ENCODE measurements at regions not wholly inside any gene's neighbourhood (a gene's known extent, or its start where the extent isn't known, plus 50 kb on each side); places are given as distances from the start of the nearest gene placed in this dataset.
"Not testable (repeated sequence)": the region's sequence is repeated elsewhere in the genome, so short reads cannot be mapped to it uniquely, and the experiment has no call there.

DNA sequence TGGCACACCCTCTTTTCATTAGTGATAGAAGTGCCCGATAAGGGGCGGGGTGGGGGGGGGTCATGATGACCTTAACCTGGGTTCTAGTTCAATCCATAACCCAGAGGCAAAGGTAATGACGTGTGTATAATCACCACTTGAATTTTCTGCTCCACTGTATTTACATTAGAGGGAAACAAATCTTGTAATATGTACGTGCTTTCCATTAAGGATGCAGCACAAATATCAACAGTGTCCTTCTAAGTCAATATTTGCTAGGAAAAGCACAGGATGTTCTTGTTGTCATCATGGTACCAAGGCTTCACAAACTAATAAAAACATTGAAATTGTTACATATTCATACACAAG, 121.2 kb upstream of the SLC38A2 start:
- no peak for DNase-seq (ENCODE audit: low spot score)

DNA sequence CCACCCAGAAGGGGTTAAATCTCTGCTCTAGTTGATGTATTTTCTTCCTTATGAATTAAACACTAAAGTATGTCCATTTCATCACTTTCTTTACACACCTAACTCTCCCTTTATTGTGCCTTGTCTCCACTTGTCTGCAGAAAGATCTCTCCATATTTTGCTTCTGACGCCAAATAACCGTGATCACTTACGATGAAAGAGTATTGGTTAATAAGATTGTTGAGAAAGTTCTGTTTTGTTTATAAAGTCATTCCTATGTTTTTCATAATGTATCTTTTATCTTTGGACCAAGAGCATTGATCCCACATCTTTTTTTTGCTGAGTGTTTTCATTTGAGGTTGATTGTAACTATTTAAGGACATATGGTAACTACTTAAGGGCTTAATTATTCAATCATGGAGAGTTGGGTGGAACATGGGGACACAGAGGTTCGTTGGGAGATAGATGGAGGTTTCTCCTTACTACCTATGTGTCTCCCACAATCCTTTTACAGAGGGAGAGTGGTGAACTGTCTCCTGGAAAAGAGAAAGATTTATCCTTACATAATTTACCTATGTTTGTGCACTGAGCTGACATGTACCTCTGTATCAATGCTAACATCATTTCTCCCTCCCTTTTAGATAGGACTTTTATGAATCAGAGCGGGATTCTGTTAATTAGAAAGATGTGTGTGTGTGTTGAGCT, 120.7 kb upstream of the SLC38A2 start:
- no peak for DNase-seq (ENCODE audit: low spot score)

DNA sequence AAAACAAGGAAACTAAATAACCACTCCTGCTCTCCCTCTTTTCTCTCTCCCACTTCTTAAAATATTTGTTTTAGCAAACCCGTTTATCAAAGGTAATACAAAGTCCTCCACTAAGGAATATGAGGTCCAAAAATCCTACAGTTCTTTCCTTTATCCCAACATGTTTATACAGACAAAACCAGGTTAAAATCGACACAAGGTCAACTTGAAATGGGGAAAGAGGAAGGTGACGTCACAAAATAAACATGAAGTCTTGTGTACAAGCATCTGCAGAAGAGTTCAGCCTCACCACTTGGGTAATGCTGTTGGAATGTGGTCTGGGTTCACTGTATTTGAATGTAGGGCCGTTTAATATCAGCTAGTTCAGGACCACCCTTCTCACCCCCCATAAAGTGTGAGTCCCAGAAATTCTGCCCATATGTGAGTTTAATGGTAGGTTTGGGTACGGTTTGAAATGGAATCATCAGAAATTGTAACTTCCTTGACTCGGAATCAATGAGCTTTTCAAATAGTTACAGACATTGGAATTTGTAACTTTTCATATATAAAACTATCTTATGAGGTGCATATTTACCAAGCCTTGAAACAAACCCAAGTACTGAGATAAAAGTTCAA, 120.0 kb upstream of the SLC38A2 start:
- DNase-seq (ENCODE audit: low spot score): no peak

DNA sequence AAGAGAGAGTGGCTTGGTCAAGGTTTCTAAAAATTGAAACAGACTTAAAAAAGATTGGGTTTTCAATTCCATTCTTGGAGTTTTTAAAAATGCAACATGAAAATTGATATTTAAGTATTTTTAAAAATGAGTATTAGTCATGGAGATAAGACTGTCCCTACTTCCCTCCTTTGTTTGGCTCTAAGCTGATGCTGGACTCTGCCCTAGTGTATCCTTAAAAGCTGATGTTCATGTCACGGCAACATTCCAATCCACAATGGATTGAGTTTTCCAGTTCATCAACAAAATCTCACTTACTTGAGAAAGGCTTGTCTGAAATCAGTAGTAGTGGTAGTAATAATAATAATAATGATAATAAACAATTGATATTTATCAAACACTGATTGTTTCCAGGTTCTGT, 119.0 kb upstream of the SLC38A2 start:
- no peak for DNase-seq (ENCODE audit: low spot score)

DNA sequence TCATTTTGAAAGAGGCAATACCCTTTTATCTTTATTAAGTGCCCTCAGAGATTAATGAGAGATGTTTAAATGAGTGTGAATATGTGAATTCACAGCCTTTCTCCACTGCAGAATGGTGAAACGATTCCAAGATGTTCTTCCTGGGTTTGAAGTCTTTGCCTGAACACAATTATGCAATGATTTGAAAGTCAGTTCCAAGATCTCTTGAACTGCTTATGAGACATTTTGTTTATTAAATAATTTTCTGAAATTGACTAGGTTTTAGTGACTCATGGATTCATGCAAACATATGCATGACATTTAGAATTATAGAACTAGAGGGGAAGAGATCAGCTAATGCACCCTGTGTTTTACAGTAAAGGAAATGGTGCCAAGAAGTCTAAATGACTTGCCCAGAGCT, 118.1 kb upstream of the SLC38A2 start:
- no peak for DNase-seq (ENCODE audit: low spot score)

DNA sequence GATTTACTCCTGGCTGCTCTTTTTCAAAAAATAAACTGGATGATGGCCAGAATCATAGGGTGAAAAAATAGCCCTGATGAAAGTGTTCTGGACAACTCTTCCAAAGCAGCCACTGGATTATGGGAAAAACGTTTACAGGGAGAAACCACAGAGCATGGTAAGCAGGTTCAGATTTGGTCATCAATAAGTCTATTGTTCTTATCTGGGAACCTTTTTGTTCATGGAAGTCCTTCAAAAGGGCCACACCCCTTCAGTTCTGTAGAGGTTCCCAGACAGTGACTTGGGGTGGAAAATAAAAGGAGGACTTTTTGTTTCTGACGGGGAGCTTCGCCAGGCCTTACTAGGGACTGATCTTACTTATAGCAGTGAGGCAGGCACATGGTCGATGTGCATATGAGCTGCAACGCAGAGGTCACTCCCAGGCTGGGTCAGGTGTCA, 117.4 kb upstream of the SLC38A2 start:
- DNase-seq (ENCODE audit: low spot score): no peak

DNA sequence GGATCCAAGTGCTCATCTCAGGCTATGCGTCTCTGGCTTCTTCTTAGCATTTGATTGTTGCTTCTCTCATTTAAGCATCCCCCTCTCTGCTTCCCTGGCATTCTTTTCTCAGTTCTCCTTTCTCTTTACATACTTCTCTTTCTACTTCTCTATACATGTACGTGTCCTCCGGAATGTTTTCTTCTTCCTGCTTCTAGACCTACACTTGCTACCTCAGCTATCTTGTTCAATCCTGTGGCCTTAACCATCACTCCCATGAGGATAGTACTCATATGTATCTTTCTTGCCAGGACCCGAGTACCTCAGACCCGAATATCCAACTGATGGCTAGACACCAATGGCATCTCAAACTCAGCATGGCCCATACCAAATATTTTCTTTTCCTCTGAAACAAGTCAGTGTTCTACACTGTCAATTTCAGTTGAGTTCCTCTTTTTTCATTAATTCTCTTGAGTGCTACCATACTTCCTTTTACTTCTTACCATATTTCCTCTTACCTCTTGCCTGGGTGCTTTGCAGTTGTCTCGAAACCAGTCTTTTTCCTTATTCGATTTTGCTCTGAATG, 115.1 kb upstream of the SLC38A2 start:
- DNase-seq (ENCODE audit: low spot score): no peak

DNA sequence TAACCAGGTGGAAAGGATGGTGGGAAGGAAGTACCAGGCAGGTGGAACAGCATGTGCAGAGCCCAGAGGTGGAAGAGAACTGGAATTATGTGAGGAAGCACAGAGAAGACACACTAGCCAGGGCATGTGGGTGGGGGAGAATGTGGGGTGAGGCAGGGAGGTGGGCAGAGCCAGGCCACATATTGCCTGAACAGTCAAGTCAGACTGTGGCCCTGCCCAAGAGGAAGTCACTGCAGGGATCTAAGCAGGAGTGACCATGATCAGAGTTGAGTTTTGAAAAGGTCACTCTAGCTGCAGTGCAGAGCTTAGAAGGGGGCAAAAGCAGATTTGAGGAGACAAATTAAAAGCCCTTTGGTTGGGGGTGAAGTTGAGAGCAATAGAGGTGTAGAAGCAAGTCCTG, 114.0 kb upstream of the SLC38A2 start:
- no peak for DNase-seq (ENCODE audit: low spot score)

DNA sequence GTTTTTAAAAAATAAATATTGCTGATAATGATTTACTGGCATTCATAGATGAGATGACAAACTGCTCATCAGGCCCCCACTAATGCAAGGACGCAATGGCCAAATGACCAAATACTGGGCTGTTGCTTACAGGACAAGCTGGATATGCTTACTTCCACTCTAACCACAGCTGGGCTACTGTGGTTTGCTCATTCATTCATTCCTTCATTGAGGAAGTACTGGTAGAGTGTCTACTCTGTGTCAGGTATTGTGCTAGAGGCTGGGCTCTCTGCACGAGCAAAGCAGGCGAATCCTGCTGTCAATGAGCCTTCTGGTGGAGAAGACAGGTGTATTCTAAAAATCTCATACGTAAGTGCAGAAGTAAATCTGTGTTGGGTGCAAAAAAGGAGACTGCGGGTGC, 113.3 kb upstream of the SLC38A2 start:
- no peak for DNase-seq (ENCODE audit: low spot score)

DNA sequence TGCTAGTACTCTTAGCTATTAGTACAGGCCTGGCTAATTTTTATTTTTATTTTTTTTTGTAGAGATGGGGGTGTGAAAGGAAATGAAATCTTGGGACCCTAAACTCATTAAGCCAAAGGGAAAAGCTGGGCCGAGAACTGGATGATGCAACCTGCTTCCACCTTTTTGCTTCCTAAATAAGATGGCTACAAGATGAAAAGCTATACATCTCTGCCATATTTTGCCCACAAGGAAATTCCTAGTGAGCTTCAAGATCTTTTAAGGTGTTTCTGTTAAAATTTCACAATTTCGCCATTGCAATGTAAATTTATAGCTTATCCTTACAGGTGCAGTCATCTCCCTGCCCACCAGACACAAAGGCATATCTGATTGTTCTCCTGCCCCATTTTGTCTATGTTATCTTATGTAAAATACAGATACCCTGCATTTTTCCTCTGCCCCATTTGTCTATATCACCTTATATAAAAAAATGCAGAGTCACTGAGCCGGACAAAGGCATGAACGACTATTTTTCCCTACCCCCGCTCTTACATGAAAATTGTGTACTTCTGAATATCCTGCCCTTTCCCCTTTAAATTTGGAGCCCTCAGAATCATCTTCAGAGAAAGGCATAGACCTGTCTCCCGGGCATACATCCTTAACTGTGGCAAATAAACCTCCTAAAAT, 112.0 kb upstream of the SLC38A2 start:
- no peak for DNase-seq (ENCODE audit: low spot score)

DNA sequence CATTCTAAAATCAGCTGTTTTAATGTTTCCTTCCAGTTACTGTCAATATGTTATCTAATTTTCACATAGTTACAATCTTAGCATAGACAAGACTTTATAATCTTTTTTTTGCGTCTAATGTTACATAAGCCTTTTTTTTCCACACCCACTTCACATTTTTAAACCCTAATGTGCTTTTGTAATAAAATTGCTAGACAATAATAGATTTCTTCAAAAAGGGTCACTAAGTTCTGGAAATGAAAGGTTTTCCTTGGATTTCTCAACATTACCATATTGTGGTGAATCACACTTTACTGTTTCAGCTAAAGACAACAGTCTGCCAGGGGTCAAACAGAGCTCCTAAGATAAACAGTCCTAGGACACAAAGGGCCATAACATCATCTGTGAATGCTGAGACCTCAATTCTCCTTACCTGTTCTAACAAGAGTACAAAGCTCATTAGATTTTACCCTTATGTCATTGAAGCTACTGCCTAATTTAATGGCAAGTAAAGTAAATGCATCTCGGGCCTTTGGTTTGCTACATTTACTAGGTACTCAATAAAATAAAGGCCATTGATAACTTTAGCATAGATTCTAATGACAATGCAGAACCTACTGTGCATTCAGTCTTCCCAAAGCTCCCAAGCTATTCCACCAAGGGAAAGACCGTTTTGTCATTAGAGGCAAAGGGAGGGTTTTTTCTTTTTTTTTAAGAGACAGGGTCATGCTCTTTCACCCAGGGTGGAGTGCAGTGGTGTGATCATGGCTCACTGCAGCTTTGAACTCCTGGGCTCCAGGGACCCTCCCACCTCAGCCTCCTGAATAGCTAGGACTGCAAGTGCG, 111.2 kb upstream of the SLC38A2 start:
- DNase-seq (ENCODE audit: low spot score): no peak

DNA sequence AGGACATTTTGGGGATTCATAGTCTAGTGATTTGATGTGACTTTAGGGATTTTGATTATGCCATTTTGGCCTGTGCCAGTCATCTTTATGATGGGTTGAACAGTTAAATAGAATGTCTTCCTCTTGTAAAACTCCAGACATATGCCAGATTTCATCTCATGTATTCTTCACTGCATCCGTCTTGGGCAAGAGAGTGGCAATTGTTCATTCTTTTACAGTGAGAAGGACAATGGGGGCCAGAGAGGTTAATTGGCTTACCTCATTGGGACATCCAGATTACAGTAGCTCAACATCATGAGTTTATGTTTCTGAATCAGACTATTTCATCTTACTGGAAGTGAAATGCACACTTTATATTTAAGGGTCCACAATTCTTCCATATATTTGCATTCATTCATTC, 108.2 kb upstream of the SLC38A2 start:
- DNase-seq (ENCODE audit: low spot score): no peak

DNA sequence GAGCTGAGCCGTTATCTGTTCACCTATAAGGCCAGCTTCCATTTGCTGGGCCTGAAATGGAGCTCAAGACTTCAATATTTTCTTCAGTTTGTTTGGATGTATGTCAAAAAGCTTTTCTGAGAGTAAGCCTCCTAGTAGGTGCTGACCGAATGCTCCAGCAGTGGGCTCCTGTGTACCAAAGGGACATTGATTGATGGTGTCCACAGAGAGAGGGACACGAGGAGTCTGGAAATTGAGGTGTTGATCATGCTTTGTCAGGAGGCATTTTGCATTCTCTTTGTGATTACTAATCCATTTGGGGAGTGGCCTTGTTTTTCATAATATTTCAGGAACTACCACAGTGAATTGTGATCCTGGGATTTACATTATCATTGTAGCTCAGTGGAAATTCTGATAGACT, 107.7 kb upstream of the SLC38A2 start:
- no peak for DNase-seq (ENCODE audit: low spot score)

DNA sequence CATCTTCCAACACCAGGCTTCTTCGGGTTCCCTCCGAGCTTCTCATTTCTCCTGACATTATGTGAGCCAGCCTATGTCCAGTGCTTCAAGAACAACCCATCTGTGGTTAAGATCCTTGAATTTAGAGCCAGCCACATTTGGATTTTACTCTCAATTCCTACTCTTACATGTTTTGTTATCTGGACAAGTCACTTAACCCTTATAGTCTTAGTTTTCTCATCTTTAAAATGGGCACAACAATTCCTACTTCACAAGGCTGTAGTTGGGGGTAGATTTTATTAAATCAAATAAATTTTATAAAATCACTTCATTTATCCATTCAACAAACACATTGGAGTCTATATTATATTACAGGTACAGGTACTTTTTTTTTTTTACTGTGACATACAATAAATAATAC, 105.5 kb upstream of the SLC38A2 start:
- no peak for DNase-seq (ENCODE audit: low spot score)

DNA sequence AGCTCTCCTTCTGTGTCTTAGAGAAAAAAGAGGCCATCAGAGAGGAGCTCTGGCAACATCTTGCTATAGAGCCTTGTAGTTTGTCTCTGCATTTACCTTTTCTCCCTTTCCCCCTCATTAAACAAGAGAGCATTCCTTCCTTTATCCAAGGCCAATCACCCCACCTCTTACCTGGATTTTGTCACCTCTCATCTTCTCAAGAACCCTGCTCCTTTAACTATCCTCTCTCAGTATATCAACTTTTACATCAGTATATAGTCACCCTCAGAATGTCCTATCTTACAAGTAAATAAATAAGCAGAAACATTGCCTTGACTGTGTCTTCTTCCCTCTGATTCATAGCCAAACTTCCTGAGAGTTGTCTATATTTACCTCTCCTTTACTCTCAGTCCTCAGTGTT, 105.0 kb upstream of the SLC38A2 start:
- DNase-seq (ENCODE audit: low spot score): no peak

DNA sequence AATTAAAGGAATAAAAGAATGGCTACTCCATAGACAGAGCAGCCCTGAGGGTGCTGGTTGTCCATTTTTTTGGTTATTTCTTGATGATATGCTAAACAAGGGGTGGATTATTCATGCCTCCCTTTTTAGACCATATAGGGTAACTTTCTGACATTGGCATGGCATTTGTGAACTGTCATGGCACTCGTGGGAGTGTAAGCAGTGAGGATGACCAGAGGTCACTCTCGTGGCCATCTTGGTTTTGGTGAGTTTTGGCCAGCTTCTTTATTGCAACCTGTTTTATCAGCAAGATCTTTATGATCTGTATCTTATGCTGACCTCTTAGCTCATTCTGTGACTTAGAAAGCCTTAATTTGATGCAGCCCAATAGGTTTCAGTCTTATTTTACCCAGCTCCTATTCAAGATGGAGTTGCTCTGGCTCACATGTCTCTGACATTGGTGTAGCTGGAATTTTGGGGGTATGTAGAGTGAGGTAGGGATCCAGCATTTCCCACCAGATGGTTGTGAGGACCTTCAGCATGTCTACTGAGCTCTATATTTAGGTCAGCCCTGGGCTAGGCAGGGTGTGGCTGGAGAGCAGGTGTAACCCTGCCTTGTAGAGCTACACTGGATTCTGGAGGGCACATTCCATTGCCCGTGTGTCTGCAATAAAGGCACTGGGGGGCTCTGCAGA, 103.5 kb upstream of the SLC38A2 start:
- no peak for DNase-seq (ENCODE audit: low spot score)

DNA sequence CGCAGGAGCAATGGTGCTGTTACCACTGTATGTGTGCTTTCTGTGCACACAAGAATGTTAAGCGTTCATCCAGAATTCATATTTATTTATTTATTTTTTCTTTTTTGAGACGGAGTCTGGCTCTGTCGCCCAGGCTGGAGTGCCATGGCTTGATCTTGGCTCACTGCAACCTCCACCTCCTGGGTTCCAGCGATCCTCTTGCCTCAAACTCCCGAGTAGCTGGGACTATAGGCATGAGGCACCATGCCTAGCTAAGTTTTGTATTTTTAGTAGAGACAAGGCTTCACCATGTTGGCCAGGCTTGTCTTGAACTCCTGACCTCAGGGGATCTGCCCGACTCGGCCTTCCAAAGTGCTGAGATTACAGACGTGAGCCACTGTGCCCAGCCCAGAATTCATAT, 101.8 kb upstream of the SLC38A2 start:
- DNase-seq (ENCODE audit: low spot score): not testable (repeated sequence)

DNA sequence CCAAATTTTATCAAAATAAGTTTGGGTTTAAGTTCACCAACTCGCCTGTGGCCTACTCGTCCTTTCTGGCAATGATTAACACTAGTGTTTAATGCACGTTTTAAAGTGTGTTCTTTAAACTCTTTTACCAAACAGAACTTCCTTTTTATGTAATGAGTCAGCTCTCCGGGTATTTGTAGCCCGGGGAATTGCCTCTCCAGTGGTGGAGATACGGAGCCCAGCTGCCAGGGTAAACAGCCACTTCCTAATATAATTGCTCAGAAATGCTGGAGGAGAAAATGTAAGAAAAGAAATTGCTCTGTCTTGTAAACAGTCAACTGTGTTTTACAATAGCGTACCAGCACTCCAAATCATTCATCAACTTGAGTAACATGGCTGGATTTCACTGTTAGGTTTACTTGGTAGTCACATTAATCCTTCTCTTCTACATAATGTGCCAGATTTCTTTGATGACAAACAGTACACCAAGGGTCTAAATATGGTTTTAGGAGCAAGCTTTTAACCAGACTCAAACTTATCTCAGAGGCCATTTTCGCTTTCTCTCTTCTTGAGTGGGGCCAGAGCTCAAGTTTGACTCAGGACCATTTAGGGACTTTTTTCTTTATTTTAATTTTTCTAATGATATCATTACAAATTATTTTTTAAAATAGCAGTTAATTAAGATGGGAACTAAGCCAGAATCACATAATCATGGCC, 101.2 kb upstream of the SLC38A2 start:
- DNase-seq (ENCODE audit: low spot score): no peak

DNA sequence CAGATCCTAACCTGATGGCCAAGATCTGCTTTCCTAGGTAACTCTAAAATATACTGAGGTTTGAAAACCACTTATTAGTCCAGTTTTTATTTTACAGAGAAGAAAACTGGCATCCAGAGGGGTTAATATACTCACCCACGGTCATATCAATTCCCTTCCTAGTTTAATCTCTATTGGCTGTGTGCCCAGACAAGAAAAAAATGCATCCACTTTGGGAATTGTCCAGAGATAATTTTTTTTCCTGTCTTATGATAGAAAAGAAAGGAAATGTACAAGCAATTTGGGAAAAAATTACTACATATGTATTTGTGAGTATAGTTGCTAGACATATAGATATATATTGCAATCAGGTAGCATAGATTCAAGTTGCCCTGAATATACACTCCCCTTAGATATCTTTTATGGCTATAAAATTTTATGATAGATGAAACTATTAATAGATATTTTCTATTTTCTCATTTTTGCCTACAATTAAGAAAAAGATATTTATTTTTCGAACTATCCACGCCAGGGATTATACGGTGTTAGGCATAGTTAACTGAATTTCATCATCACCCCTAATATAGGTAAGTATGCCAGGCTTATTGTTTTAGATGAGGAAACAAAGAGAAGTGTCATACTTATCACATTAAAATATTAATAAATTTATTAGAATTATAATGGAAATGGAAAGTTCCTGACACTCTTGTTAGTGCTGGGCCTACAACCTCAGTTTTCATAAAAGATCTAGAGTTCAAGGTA, 100.5 kb upstream of the SLC38A2 start:
- DNase-seq (ENCODE audit: low spot score): no peak

All from mesenteric fat pad (tissue), 1 donor.